ENCODE measurements at regions not wholly inside any gene's neighbourhood (a gene's known extent, or its start where the extent isn't known, plus 50 kb on each side); places are given as distances from the start of the nearest gene placed in this dataset.

GRCh38 chr5:113917997-113918396, 404.5 kb downstream of the YTHDC2 start:
- no peak for DNase-seq

- DNase-seq: no peak
These were observed 408.8 kb downstream of the YTHDC2 start for GRCh38 chr5:113922343-113922742.

GRCh38 chr5:113935453-113935852, 422.0 kb downstream of the YTHDC2 start:
- DNase-seq: no peak

- DNase-seq: no peak
These were observed 423.8 kb downstream of the YTHDC2 start for GRCh38 chr5:113937301-113937700.

- DNase-seq: no peak
These were observed 421.9 kb upstream of the KCNN2 start for GRCh38 chr5:113939988-113940387.

- DNase-seq: no peak
These were observed 411.7 kb upstream of the KCNN2 start for GRCh38 chr5:113950186-113950585.

GRCh38 chr5:113965225-113965624, 396.6 kb upstream of the KCNN2 start:
- no peak for DNase-seq

GRCh38 chr5:113969901-113970300, 392.0 kb upstream of the KCNN2 start:
- no peak for DNase-seq

GRCh38 chr5:113971454-113971853, 390.4 kb upstream of the KCNN2 start:
- DNase-seq: no peak

- DNase-seq: no peak
These were observed 386.9 kb upstream of the KCNN2 start for GRCh38 chr5:113974976-113975375.

GRCh38 chr5:113984928-113985327, 376.9 kb upstream of the KCNN2 start:
- DNase-seq: no peak

GRCh38 chr5:113985505-113985904, 376.4 kb upstream of the KCNN2 start:
- DNase-seq: no peak

- no peak for DNase-seq
These were observed 372.5 kb upstream of the KCNN2 start for GRCh38 chr5:113989278-113989912.

GRCh38 chr5:113989913-113990305, 372.0 kb upstream of the KCNN2 start:
- DNase-seq: no peak

- DNase-seq: no peak
These were observed 360.8 kb upstream of the KCNN2 start for GRCh38 chr5:114001076-114001475.

- no peak for DNase-seq
These were observed 355.3 kb upstream of the KCNN2 start for GRCh38 chr5:114006582-114006981.

- no peak for DNase-seq
These were observed 354.2 kb upstream of the KCNN2 start for GRCh38 chr5:114007678-114008077.

GRCh38 chr5:114010362-114010761, 351.5 kb upstream of the KCNN2 start:
- DNase-seq: peak; percentile 26

GRCh38 chr5:114018186-114018585, 343.7 kb upstream of the KCNN2 start:
- DNase-seq: peak; percentile 1

- DNase-seq: no peak
These were observed 323.1 kb upstream of the KCNN2 start for GRCh38 chr5:114038756-114039155.

- DNase-seq: no peak
These were observed 311.8 kb upstream of the KCNN2 start for GRCh38 chr5:114050087-114050486.

- DNase-seq: no peak
These were observed 308.5 kb upstream of the KCNN2 start for GRCh38 chr5:114053372-114053771.

- no peak for DNase-seq
These were observed 307.3 kb upstream of the KCNN2 start for GRCh38 chr5:114054594-114054993.

- peak; percentile 51 for DNase-seq
These were observed 306.3 kb upstream of the KCNN2 start for GRCh38 chr5:114055318-114056184.

- peak; percentile 4 for DNase-seq
These were observed 305.7 kb upstream of the KCNN2 start for GRCh38 chr5:114056185-114056538.

Data from EL (cell line).